ENCODE measurements at regions not wholly inside any gene's neighbourhood (a gene's known extent, or its start where the extent isn't known, plus 50 kb on each side); places are given as distances from the start of the nearest gene placed in this dataset.

DNA sequence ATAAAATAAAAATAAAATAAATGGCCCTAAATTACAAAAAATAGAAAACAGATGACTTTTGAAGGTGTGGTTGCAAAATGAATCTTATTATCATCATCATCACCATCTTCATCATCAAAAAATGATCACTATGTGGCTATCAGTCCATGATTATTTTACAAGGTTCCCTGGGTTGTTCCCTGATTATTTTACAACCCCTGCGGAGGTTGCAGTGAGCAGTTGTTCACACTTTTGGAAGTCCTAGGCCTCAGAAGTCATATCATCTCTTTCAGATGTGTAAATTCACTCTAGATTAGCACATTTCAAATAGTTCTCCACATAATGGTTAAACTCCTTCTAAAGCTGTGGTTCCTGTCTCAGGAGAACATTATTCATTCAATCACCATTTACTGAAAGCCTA is 57.4 kb upstream of the NR5A2 start:
- Histone ChIP-seq H3K27me3 (ENCODE audit: control insufficient read depth in 1 of 2, insufficient read depth in 2 of 2, low read length in 2 of 2) (no peaks in the 10 kb centered on the region), H3K27ac (ENCODE audit: low read length) (no peak overlapping the region), H3K9me3 (ENCODE audit: control insufficient read depth in 2 of 2, low read length in 2 of 2) (no peaks in the 10 kb centered on the region), H3K4me3 (ENCODE audit: low read length in 2 of 2) (no peak overlapping the region), H3K4me1 (ENCODE audit: control insufficient read depth, insufficient read depth, low read length) (no peaks in the 10 kb centered on the region), H3K9ac (ENCODE audit: low read length in 2 of 2) (no peak overlapping the region), H3K36me3 (ENCODE audit: control insufficient read depth in 2 of 2, insufficient read depth in 2 of 2, low read length in 2 of 2) (no peaks in the 10 kb centered on the region)

DNA sequence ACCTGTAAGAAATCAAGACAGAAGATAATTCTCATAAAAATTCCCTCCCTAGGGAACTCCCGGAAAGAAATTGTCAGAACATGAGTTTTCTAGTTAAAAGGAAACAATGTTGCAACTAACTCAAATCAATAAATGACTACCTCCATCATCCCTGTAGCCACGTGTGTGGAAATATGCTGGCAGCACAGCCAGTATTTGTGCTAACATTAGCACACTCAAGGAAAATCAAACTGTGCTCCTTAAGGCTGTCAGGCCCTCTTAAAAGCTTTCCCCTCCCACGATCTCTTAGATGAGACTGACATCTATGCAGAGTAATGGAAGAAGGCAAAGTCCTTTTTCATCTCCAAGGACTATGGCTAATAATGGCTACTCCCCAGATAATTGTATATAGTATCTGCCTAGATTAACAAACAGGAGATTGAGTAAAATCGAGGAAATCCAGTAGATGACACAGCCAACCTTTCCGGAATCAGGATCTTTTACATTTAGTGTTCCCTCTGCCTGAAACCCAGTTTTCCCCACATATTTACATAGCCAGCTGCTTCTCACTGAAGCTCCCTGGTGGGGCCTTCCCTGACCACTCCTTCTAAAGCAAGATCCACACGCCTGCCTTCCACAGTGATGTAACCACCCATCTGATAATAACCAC is 50.9 kb upstream of the NR5A2 start:
- no peak overlapping the region for H3K27ac ChIP-seq (ENCODE audit: low read length)
- H3K36me3 ChIP-seq (ENCODE audit: control insufficient read depth in 2 of 2, insufficient read depth in 2 of 2, low read length in 2 of 2), result no peaks in the 10 kb centered on the region
- no peaks in the 10 kb centered on the region for H3K9me3 ChIP-seq (ENCODE audit: control insufficient read depth in 2 of 2, low read length in 2 of 2)
- H3K9ac ChIP-seq (ENCODE audit: low read length in 2 of 2), result no peak overlapping the region
- no peaks in the 10 kb centered on the region for H3K4me1 ChIP-seq (ENCODE audit: control insufficient read depth, insufficient read depth, low read length)
- no peaks in the 10 kb centered on the region for H3K27me3 ChIP-seq (ENCODE audit: control insufficient read depth in 1 of 2, insufficient read depth in 2 of 2, low read length in 2 of 2)
- H3K4me3 ChIP-seq (ENCODE audit: low read length in 2 of 2), result no peak overlapping the region

Data from stomach smooth muscle (tissue), 2 donors.